ENCODE measurements at regions not wholly inside any gene's neighbourhood (a gene's known extent, or its start where the extent isn't known, plus 50 kb on each side); places are given as distances from the start of the nearest gene placed in this dataset.

DNA sequence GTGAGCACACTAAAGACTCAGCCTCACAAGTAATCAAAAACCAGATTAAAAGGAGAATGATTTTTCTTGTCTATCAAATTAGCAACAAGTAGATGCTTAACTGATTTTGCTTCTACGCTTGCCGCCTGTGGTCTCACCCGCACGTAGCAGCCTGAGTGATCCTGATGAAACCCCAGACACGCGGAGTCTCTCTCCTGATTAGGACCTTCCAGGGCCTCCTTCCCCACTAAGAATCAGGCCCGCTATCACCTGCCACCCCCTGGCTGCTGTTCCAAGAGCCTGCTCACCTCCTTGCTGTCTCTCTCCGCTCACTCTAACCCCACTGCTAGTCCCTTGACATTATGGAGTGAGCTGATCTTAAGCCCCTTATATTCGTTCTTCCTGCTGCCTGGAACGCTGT is 325.9 kb upstream of the NRP1 start:
- TF ChIP-seq POLR2AphosphoS5 (IDR thresholded peaks at IDR 0.05) (no peak), POLR2A (IDR thresholded peaks at IDR 0.05) (no peak)

Measured in sigmoid colon (tissue), 4 donors.